ENCODE measurements at regions not wholly inside any gene's neighbourhood (a gene's known extent, or its start where the extent isn't known, plus 50 kb on each side); places are given as distances from the start of the nearest gene placed in this dataset.

GRCh38 chr13:37950016-37950415, 80.4 kb upstream of the TRPC4 start:
- Histone ChIP-seq H4K20me1 (ENCODE audit: control insufficient read depth, insufficient read depth, insufficient read length) (no peaks in the 10 kb centered on the region), H2AFZ (ENCODE audit: low read length) (no peak overlapping the region), H3K23me2 (ENCODE audit: insufficient read length, low read depth, low read length, poor library complexity, severe bottlenecking) (no peaks in the 10 kb centered on the region), H2BK20ac (ENCODE audit: low read depth, low read length, poor library complexity, severe bottlenecking) (no peak overlapping the region), H3K4me1 (ENCODE audit: insufficient read depth, low read length) (no peaks in the 10 kb centered on the region), H4K5ac (ENCODE audit: insufficient read length, low read depth, low read length) (no peak overlapping the region), H3K27me3 (ENCODE audit: insufficient read depth, low read length) (no peaks in the 10 kb centered on the region), H2BK120ac (ENCODE audit: low read depth, low read length, poor library complexity, severe bottlenecking) (no peak overlapping the region), H2BK5ac (ENCODE audit: insufficient read length, low read length) (no peak overlapping the region), H2AK5ac (ENCODE audit: insufficient read length, low read length) (no peak overlapping the region), H3K79me1 (ENCODE audit: insufficient read depth, low read depth, low read length, poor library complexity, severe bottlenecking) (no peaks in the 10 kb centered on the region), H3K4ac (ENCODE audit: low read depth, low read length) (no peak overlapping the region), H4K8ac (replicated peaks; ENCODE audit: insufficient read length, low read depth, low read length) (no peak overlapping the region), H3K4me2 (ENCODE audit: insufficient read depth, insufficient read length, low read length) (no peak overlapping the region), H3T11ph (ENCODE audit: low read length) (no peak overlapping the region), H3K56ac (ENCODE audit: insufficient read length, low read depth, low read length) (no peak overlapping the region), H4K91ac (ENCODE audit: insufficient read length, low read depth, low read length) (no peak overlapping the region), H2BK15ac (ENCODE audit: low read depth, low read length) (no peak overlapping the region), H3K79me2 (ENCODE audit: insufficient read depth, low read length) (no peaks in the 10 kb centered on the region), H2BK12ac (ENCODE audit: insufficient read length, low read depth, low read length) (no peak overlapping the region), H3K9me3 (ENCODE audit: control insufficient read depth, low read depth, low read length) (no peaks in the 10 kb centered on the region), H3K14ac (ENCODE audit: insufficient read depth, low read length) (no peak overlapping the region), H3K9ac (ENCODE audit: extremely low read depth, insufficient read length, low read length) (no peak overlapping the region), H3K23ac (ENCODE audit: insufficient read length, low read depth, low read length) (no peak overlapping the region), H3K27ac (ENCODE audit: insufficient read length, low read depth, low read length) (no peak overlapping the region), H3K18ac (ENCODE audit: insufficient read length, low read depth, low read length) (no peak overlapping the region)
- no peak overlapping the region for H3K27ac Mint-ChIP-seq
- no peak for DNase-seq
- H3K27me3 Mint-ChIP-seq (ENCODE audit: low read depth) = no peaks in the 10 kb centered on the region
- H3K36me3 Mint-ChIP-seq (ENCODE audit: insufficient read depth in 1 of 3, low read depth in 3 of 3) = no peaks in the 10 kb centered on the region
- peaks cover 0 to 2% of the 10 kb centered on the region in 2 experiments; a peak in 1 of 5 replicates for H3K9me3 Mint-ChIP-seq
- TF ChIP-seq CTCF (conservative IDR thresholded peaks at IDR 0.05) = no peak
- H3K4me1 Mint-ChIP-seq = peaks cover 0 to 4% of the 10 kb centered on the region in 2 experiments; a peak in 2 of 4 replicates
- no peak overlapping the region for H3K4me3 Mint-ChIP-seq
- no CpG with 5 or more reads among the region's 1 CpG for WGBS (ENCODE audit: extremely low coverage, insufficient read length, low lambda C conversion rate)

All from H9 (cell line).